GM23338 (cell line): ENCODE measurements at regions not wholly inside any gene's neighbourhood (a gene's known extent, or its start where the extent isn't known, plus 50 kb on each side); places are given as distances from the start of the nearest gene placed in this dataset.

ENCODE experiments used
- ATAC-seq: fragments of 200-7000 bp; cut with Tn5 transposase; 3 replicates; pipeline ENCODE4 v1.9.1; 2020
- DNase-seq: peaks from one replicate; pipeline ENCODE4 v3.0.0-alpha.2; 2015; ENCODE audit warnings: low spot score
- H2AFZ ChIP-seq: fragments of 200-600 bp; sonication (generic); 2 replicates; pipeline ENCODE4 v1.8.0; 2016; ENCODE audit warnings: antibody characterized with exemption, mild to moderate bottlenecking, moderate library complexity
- H3F3A ChIP-seq: fragments of 200-600 bp; sonication (generic); replicated peaks from 2 replicates; pipeline ENCODE4 v1.8.0; 2017; ENCODE audit warnings: antibody characterized with exemption, mixed run types, low read depth
- H3K27ac ChIP-seq: fragments of 200-600 bp; sonication (generic); 2 replicates; pipeline ENCODE4 v1.6.1; 2016; ENCODE audit warnings: low read depth
- H3K27me3 ChIP-seq: fragments of 200-600 bp; sonication (generic); 2 replicates; pipeline ENCODE4 v1.8.0; 2016; ENCODE audit warnings: mild to moderate bottlenecking, mixed run types, moderate library complexity; ENCODE audit not compliant: insufficient read depth
- H3K36me3 ChIP-seq: fragments of 200-600 bp; sonication (generic); 2 replicates; pipeline ENCODE4 v1.8.0; 2016; ENCODE audit warnings: mild to moderate bottlenecking; ENCODE audit not compliant: insufficient read depth
- H3K4me1 ChIP-seq: fragments of 200-600 bp; sonication (generic); 2 replicates; pipeline ENCODE4 v1.8.0; 2016; ENCODE audit warnings: mild to moderate bottlenecking, moderate library complexity; ENCODE audit not compliant: insufficient read depth
- H3K4me2 ChIP-seq: fragments of 200-600 bp; sonication (generic); 2 replicates; pipeline ENCODE4 v1.7.1; 2017; ENCODE audit warnings: mixed run types
- H3K4me3 ChIP-seq: fragments of 200-600 bp; sonication (generic); 2 replicates; pipeline ENCODE4 v1.6.1; 2016; ENCODE audit warnings: mixed run types
- H3K79me2 ChIP-seq: fragments of 200-600 bp; sonication (generic); replicated peaks from 2 replicates; pipeline ENCODE4 v1.8.0; 2017; ENCODE audit warnings: mild to moderate bottlenecking; ENCODE audit not compliant: insufficient read depth
- H3K9me2 ChIP-seq: fragments of 200-600 bp; sonication (generic); 2 replicates; pipeline ENCODE4 v1.8.0; 2017; ENCODE audit not compliant: insufficient read depth
- H4K20me1 ChIP-seq: fragments of 200-600 bp; sonication (generic); replicated peaks from 2 replicates; pipeline ENCODE4 v1.8.0; 2017; ENCODE audit warnings: mild to moderate bottlenecking; ENCODE audit not compliant: insufficient read depth
- H3K27ac Mint-ChIP-seq: 2 replicates; pipeline ENCODE4 v1.8.0; 2020; ENCODE audit warnings: inconsistent platforms, mild to moderate bottlenecking, moderate library complexity, mixed read lengths
- H3K27me3 Mint-ChIP-seq: 3 replicates; pipeline ENCODE4 v1.8.0; 2022; ENCODE audit warnings: low read depth, mild to moderate bottlenecking, moderate library complexity, mixed read lengths, inconsistent platforms; ENCODE audit not compliant: insufficient read depth, poor library complexity
- H3K36me3 Mint-ChIP-seq: 3 replicates; pipeline ENCODE4 v1.8.0; 2021; ENCODE audit warnings: low read depth, mild to moderate bottlenecking, inconsistent platforms, moderate library complexity, mixed read lengths
- H3K4me1 Mint-ChIP-seq: 3 replicates; pipeline ENCODE4 v1.8.0; 2020; ENCODE audit warnings: mild to moderate bottlenecking, inconsistent platforms, mixed read lengths
- H3K4me3 Mint-ChIP-seq: 3 replicates; pipeline ENCODE4 v1.8.0; 2021; ENCODE audit warnings: moderate library complexity, mild to moderate bottlenecking, inconsistent platforms, mixed read lengths
- H3K9me3 Mint-ChIP-seq: 3 replicates; pipeline ENCODE4 v1.8.0; 2020; ENCODE audit warnings: moderate library complexity, mild to moderate bottlenecking, inconsistent platforms, mixed read lengths
- CREB1 ChIP-seq: fragments of 250-450 bp; sonication (Bioruptor Pico); IDR thresholded peaks from 2 replicates; pipeline ENCODE4 v1.5.0; 2020; ENCODE audit warnings: low read depth, mild to moderate bottlenecking, moderate library complexity
- NANOG ChIP-seq: IDR thresholded peaks from 2 replicates; pipeline ENCODE4 v1.6.1; 2016; ENCODE audit warnings: antibody characterized with exemption, borderline replicate concordance
- ZNF331 ChIP-seq: fragments of 250-450 bp; sonication (Bioruptor Pico); IDR thresholded peaks from 2 replicates; pipeline ENCODE4 v1.5.0; 2020; ENCODE audit warnings: low read depth, mild to moderate bottlenecking, moderate library complexity
- TF ChIP-seq, protein P1 (sequence below), 2 experiments: fragments of 200-600 bp in 1 of 2; sonication (generic) in 1 of 2; conservative IDR thresholded peaks; 2 replicates each; pipeline versions ENCODE4 v1.5.1 to v1.6.1; 2016 to 2017; ENCODE audit warnings: antibody characterized with exemption in 2 of 2, low read depth in 2 of 2, mild to moderate bottlenecking in 2 of 2, moderate library complexity in 1 of 2
- TF ChIP-seq, protein P2 (sequence below): fragments of 250-450 bp; sonication (Bioruptor Pico); IDR thresholded peaks from 2 replicates; pipeline ENCODE4 v1.5.0; 2020; ENCODE audit warnings: mild to moderate bottlenecking, moderate library complexity

- Mint-ChIP-seq H3K4me1 (no peaks in the 10 kb centered on the region), H3K27me3 (no peaks in the 10 kb centered on the region), H3K36me3 (no peaks in the 10 kb centered on the region), H3K4me3 (no peak overlapping the region), H3K27ac (no peak overlapping the region), H3K9me3 (no peaks in the 10 kb centered on the region)
- Histone ChIP-seq H3K27me3 (no peaks in the 10 kb centered on the region), H3K4me1 (no peaks in the 10 kb centered on the region), H3K36me3 (no peaks in the 10 kb centered on the region), H3K4me2 (no peak overlapping the region), H3K79me2 (no peaks in the 10 kb centered on the region), H3K4me3 (no peak overlapping the region), H2AFZ (no peak overlapping the region), H4K20me1 (no peaks in the 10 kb centered on the region; the same call in 1 of the 2 replicates), H3F3A (no peaks in the 10 kb centered on the region), H3K27ac (no peak overlapping the region), H3K9me2 (no peaks in the 10 kb centered on the region)
- TF ChIP-seq ZNF331 (CRISPR knock-in tag): no peak
- TF ChIP-seq, protein P1, sequence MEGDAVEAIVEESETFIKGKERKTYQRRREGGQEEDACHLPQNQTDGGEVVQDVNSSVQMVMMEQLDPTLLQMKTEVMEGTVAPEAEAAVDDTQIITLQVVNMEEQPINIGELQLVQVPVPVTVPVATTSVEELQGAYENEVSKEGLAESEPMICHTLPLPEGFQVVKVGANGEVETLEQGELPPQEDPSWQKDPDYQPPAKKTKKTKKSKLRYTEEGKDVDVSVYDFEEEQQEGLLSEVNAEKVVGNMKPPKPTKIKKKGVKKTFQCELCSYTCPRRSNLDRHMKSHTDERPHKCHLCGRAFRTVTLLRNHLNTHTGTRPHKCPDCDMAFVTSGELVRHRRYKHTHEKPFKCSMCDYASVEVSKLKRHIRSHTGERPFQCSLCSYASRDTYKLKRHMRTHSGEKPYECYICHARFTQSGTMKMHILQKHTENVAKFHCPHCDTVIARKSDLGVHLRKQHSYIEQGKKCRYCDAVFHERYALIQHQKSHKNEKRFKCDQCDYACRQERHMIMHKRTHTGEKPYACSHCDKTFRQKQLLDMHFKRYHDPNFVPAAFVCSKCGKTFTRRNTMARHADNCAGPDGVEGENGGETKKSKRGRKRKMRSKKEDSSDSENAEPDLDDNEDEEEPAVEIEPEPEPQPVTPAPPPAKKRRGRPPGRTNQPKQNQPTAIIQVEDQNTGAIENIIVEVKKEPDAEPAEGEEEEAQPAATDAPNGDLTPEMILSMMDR (conservative IDR thresholded peaks at IDR 0.05; ENCODE audit: low read depth in 2 of 2): no peak
- TF ChIP-seq, protein P2, sequence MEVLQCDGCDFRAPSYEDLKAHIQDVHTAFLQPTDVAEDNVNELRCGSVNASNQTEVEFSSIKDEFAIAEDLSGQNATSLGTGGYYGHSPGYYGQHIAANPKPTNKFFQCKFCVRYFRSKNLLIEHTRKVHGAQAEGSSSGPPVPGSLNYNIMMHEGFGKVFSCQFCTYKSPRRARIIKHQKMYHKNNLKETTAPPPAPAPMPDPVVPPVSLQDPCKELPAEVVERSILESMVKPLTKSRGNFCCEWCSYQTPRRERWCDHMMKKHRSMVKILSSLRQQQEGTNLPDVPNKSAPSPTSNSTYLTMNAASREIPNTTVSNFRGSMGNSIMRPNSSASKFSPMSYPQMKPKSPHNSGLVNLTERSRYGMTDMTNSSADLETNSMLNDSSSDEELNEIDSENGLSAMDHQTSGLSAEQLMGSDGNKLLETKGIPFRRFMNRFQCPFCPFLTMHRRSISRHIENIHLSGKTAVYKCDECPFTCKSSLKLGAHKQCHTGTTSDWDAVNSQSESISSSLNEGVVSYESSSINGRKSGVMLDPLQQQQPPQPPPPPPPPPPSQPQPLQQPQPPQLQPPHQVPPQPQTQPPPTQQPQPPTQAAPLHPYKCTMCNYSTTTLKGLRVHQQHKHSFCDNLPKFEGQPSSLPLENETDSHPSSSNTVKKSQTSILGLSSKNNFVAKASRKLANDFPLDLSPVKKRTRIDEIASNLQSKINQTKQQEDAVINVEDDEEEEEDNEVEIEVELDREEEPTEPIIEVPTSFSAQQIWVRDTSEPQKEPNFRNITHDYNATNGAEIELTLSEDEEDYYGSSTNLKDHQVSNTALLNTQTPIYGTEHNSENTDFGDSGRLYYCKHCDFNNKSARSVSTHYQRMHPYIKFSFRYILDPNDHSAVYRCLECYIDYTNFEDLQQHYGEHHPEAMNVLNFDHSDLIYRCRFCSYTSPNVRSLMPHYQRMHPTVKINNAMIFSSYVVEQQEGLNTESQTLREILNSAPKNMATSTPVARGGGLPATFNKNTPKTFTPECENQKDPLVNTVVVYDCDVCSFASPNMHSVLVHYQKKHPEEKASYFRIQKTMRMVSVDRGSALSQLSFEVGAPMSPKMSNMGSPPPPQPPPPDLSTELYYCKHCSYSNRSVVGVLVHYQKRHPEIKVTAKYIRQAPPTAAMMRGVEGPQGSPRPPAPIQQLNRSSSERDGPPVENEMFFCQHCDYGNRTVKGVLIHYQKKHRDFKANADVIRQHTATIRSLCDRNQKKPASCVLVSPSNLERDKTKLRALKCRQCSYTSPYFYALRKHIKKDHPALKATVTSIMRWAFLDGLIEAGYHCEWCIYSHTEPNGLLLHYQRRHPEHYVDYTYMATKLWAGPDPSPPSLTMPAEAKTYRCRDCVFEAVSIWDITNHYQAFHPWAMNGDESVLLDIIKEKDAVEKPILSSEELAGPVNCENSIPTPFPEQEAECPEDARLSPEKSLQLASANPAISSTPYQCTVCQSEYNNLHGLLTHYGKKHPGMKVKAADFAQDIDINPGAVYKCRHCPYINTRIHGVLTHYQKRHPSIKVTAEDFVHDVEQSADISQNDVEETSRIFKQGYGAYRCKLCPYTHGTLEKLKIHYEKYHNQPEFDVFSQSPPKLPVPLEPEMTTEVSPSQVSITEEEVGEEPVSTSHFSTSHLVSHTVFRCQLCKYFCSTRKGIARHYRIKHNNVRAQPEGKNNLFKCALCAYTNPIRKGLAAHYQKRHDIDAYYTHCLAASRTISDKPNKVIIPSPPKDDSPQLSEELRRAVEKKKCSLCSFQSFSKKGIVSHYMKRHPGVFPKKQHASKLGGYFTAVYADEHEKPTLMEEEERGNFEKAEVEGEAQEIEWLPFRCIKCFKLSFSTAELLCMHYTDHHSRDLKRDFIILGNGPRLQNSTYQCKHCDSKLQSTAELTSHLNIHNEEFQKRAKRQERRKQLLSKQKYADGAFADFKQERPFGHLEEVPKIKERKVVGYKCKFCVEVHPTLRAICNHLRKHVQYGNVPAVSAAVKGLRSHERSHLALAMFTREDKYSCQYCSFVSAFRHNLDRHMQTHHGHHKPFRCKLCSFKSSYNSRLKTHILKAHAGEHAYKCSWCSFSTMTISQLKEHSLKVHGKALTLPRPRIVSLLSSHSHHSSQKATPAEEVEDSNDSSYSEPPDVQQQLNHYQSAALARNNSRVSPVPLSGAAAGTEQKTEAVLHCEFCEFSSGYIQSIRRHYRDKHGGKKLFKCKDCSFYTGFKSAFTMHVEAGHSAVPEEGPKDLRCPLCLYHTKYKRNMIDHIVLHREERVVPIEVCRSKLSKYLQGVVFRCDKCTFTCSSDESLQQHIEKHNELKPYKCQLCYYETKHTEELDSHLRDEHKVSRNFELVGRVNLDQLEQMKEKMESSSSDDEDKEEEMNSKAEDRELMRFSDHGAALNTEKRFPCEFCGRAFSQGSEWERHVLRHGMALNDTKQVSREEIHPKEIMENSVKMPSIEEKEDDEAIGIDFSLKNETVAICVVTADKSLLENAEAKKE (CRISPR knock-in tag): no peak
- no peak for TF ChIP-seq CREB1 (CRISPR knock-in tag)
- no peak for TF ChIP-seq NANOG
- DNase-seq (no peak), ATAC-seq (no peak)
Observed at GRCh38 chr5:147981074-147981473, 74.7 kb upstream of the C5orf46 start.
